ENCODE measurements at regions not wholly inside any gene's neighbourhood (a gene's known extent, or its start where the extent isn't known, plus 50 kb on each side); places are given as distances from the start of the nearest gene placed in this dataset.

DNA sequence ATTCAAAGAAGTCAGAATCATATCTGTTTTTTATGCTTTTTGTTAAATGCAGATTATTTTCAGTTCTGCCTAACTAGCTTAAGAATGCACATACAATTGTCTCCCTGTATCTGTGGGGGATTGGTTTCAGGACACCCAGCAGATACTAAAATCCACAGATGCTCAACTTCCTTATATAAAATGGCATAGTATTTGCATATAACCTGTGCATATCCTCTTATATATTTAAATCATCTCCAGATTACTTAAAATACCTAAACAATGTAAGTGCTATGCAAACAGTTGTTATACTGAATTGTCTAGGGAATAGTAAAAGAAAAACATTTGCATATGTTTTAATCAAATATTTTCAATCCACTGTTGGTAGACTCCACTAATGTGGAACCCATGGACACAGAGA, 279.4 kb downstream of the TMA16 start:
- DNase-seq, result no peak

DNA sequence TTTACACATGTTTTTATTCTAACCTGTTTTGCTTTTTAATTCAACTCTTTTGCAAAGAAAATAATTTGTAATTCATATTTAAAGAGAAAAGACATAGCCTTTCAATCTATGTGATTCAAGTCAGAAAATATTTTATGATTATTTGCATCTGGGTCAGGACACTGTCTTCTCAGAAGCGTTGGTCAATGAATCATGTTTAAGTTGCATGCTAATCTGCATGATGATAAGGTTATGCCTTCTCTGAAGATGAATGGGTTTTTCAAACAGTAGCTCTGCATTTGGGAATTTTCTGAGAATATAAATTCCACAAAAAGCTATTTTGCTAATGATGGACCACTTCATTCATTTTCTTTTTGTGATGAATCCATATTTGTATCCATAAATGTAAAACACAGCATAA, 282.5 kb downstream of the TMA16 start:
- no peak for DNase-seq

GRCh38 chr4:163781726-163782125, 287.2 kb downstream of the TMA16 start:
- DNase-seq, result no peak

DNA sequence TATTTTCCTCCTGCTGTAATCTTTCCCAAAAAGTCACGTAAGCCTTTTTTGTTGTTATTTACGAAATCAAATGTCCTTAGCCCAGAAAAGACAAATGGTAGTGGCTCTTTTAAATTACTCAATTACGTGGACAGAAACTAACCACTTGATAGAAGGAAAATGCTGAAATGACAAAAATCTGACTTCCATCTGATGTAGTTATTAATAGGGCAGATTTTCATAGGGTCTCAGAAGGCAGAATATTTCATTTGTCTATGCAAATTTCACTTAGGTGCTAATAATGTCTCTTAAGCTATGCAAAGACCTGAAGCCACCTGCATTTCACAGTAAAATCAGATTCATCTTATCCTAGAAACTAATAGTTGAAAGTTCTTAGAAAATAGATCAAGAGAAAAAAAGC, 295.7 kb downstream of the TMA16 start:
- no peak for DNase-seq

- no peak for DNase-seq
These were observed 301.4 kb downstream of the TMA16 start for GRCh38 chr4:163795885-163796284.

DNA sequence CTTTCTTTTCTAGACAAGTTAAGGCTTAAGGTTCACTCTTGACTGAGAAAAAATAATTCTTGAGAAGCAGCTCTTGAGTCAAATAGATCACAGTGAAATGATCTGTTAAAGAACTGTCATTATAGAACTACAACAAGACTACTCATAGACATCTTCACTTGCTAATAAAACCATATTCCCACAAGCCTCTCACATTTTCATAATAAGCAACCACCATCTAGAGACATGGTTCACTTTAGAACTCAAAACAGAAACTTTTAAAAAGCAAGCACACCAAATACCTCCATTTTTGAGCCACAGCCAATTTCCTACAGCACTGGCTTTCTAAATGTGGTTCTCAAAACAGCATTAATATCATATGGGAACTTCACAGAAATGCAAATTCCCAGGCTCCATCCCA, 309.5 kb downstream of the TMA16 start:
- no peak for DNase-seq

- no peak for DNase-seq
These were observed 312.2 kb downstream of the TMA16 start for GRCh38 chr4:163806653-163807052.

DNA sequence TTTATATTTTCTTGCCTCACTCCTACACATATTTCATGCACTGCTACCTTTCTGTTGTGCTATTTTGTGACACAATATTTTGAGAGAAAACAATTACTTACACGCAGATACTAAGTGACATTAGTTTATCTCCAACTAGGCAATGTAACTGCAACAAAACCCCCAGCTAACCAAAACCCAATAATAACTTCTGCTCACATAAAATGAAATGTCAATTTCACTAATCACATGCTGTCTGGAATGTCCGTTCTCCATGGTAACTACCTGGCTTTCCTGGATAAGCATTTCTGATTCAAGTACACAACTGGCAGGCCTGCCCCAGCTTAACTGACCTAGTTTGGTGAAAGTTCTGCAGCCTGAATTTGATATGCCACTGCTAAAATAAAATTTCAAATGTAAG, 313.5 kb downstream of the TMA16 start:
- DNase-seq, result no peak

DNA sequence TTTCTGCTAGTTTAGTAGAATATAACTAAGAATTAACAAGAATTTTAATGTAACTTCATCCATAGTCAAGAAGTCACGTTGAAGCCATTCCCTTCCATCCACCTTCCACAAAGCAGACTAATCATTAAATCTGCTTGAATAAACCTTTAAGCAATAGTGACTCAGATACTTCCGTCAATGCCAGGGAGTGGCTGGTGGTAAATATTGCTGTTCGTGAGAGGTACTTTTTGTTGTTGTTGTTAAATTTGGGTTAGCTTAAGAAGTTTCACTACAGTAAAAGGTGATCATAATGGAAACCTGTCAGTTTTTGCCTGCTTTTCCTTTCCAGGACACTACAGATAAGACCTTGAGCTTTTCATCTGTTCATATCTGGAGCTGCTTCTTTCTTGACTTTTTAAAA, 316.3 kb downstream of the TMA16 start:
- DNase-seq, result no peak

- no peak for DNase-seq
These were observed 321.3 kb downstream of the TMA16 start for GRCh38 chr4:163815776-163816175.

DNA sequence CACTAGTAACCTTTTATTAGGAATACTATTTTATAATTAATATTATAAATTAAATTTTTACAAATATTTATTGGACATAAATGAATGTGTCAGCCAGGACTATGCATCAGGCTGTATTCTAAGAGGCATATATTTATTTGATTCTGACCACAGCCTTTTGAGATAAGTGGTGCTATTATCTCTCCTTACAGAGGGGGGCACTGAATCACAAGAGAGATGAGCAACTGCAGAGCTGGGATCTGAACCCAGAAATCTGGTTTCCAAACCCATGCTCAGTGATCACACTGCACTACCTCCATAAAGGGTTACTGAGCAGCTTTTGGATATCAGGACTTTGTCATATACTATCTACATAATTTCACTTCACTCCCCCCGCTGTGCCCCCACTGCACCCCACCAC, 322.0 kb downstream of the TMA16 start:
- peak; percentile 6 for DNase-seq

DNA sequence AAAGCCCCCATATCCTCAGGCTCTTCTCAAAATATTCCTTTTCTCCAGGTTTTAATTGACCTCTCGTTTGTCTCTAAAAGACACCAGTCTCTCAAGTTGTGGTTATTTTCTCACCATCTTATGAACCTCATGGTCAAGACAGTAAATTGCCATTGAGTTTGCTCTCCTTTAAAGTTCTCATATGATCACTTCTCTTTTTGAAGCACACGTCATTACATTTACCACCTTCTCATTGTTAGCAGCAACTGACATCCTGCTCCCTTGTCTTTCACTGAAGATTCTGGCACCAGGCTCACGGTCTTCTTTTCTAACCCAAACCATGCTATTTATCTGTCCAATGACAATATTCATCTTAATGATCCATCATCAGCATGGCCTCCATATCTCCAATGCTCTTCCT, 324.2 kb downstream of the TMA16 start:
- DNase-seq, result no peak

GRCh38 chr4:163833669-163834068, 339.2 kb downstream of the TMA16 start:
- DNase-seq, result no peak

- DNase-seq, result no peak
These were observed 351.5 kb downstream of the TMA16 start for GRCh38 chr4:163846008-163846407.

GRCh38 chr4:163852246-163852645, 357.8 kb downstream of the TMA16 start:
- no peak for DNase-seq

GRCh38 chr4:163857903-163858302, 363.4 kb downstream of the TMA16 start:
- no peak for DNase-seq

DNA sequence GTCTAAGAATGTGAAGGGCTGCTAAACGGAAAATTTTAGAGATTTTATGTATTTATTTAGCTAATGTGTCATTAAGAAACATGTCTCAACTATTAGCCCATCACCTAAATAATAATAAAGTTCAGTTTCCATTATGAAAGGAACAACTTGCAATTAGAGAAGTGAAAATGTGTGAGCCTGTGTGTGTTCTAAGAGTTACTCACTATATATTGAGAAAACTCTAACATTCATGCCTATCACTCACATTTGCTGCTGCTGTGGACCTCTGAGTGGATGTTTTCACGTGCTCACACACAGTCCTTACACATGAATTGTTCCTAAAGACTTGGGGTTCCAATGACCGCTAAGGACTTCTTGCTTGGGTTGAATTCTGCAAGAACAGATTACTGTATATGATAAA, 364.0 kb downstream of the TMA16 start:
- no peak for DNase-seq

GRCh38 chr4:163863082-163863481, 368.6 kb downstream of the TMA16 start:
- DNase-seq, result no peak

DNA sequence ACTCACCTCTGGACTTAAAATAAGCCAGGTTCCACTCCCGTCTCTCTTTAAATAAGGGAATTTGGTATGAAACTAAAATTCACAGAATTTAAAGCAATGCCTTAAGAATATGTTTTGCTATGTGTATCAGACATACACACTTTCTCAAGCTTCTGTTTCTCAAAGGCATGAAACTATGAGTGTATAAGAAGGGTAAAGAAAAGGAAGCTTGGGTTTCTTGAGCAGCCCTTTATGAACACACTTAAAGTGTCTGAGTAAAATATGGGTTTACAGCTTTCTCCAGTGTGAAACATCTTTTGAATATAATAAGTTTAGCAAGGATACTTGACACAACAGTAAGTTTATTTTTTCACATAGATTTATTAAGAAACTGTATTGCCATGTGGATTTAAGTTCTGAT, 370.5 kb downstream of the TMA16 start:
- no peak for DNase-seq

DNA sequence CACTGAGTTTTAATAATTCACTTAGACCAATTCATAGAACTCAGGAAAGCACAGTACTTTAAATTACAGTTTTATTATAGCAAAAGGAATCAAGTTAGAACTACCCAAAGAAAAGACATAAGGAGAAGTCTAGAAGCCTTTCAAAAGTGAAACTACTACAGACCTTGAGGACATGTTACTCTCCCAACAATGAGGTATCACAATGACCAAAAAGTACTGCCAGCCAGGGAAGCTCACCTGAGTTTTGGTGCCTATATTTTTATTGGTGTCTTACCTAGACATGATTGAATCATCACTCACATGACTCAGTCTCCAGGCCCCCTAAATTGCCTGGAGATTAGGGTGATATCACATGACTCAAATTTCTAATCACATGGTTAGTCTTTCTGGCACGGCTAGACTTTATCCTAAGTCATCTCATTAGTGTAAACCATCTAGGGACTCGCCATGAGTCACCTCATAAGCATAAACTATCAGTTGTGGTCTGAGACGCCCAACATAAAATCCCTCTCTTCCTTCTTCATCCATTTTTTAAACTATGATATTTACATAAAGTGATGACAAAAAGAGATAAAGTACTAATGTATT, 372.3 kb downstream of the TMA16 start:
- DNase-seq, result no peak

- no peak for DNase-seq
These were observed 374.0 kb downstream of the TMA16 start for GRCh38 chr4:163868445-163868844.

DNA sequence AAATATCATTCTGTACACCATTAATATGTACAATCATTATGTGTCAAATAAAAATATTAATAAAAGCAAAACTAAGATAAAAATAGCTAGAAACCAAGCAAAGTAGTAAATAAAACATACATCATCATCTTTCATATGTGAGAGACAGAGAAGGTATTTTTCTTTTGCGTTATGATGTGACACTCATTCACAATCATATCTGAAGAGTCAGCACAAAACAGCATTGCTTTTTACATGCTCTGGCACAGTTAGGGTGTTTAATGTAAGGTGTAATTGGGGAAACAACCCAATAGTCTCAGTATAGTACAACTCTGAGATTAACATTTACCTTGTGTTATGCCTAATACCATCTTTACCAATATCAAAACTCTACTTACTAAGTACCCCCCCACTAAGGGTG, 376.6 kb downstream of the TMA16 start:
- DNase-seq, result no peak

- no peak for DNase-seq
These were observed 380.8 kb downstream of the TMA16 start for GRCh38 chr4:163875327-163875726.

- DNase-seq, result no peak
These were observed 384.0 kb downstream of the TMA16 start for GRCh38 chr4:163878336-163879121.

DNA sequence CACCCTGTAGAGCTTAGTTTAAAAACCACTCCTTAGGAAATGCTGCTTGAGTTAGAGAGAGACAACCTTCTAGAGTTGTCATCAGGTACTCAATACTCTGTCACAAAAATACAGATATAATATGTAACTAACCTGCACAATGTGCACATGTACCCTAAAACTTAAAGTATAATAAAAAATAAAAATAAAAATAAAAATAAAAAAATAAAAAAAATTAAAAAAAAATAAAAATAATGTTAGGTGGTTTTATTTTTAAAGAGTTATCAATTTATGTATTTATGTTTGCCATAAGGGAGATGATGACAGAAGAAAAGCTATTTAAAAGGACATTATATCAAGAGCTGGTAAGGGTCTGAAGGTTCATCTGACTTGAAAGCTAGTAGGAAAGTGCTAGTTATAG, 397.9 kb downstream of the TMA16 start:
- no peak for DNase-seq

Measured in hematopoietic multipotent progenitor cell treated with erythropoietin and hydrocortisone succinate and interleukin-3 and kit ligand, for 6 days (in vitro differentiated cells).